ENCODE measurements at regions not wholly inside any gene's neighbourhood (a gene's known extent, or its start where the extent isn't known, plus 50 kb on each side); places are given as distances from the start of the nearest gene placed in this dataset.

GRCh38 chr5:126016256-126016655 lies 407.0 kb upstream of the GRAMD2B start (continued):
- TF ChIP-seq MAF1 (CRISPR knock-in tag; IDR thresholded peaks at IDR 0.05; ENCODE audit: borderline replicate concordance): no peak
- TF ChIP-seq SIN3B (IDR thresholded peaks at IDR 0.05; ENCODE audit: low read length): no peak
- TF ChIP-seq, protein P1, sequence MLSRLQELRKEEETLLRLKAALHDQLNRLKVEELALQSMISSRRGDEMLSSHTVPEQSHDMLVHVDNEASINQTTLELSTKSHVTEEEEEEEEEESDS (CRISPR knock-in tag; IDR thresholded peaks at IDR 0.05; ENCODE audit: borderline replicate concordance): no peak
- no peak for TF ChIP-seq ZNF552 (CRISPR knock-in tag; IDR thresholded peaks at IDR 0.05; ENCODE audit: borderline replicate concordance)
- TF ChIP-seq RBAK (CRISPR knock-in tag; IDR thresholded peaks at IDR 0.05): no peak

DNA sequence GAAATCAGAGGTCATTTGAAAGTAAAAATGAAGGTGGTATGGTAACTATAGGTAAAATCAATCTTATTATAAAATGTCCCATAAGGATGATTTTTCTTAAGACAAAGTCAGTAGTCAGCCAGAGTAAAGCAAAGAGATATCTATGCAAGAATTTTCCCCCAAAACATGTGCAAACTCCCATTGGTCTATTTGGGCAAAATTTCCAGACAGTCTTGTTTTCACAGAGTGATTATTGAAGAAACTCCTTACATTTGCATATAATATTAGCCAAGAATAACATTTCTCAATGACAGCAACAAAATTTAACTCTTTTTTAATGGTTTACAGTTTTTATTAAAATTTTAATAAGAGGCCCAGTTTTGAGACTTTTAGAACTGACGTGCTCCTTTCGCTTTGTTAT lies 406.1 kb upstream of the GRAMD2B start:
- no peak overlapping the region for H3K4me2 ChIP-seq (ENCODE audit: low read depth, low read length)
- ATAC-seq: no peak
- H3K9ac ChIP-seq (ENCODE audit: insufficient read depth, low read depth, low read length): no peak overlapping the region
- H3K79me2 ChIP-seq (ENCODE audit: insufficient read depth, low read length): no peaks in the 10 kb centered on the region
- no peak for TF ChIP-seq FOXC1 (CRISPR knock-in tag; IDR thresholded peaks at IDR 0.05; ENCODE audit: borderline replicate concordance)
- no peak for TF ChIP-seq ZNF558 (CRISPR knock-in tag; IDR thresholded peaks at IDR 0.05; ENCODE audit: borderline replicate concordance)
- no peak for TF ChIP-seq SRSF9 (IDR thresholded peaks at IDR 0.05; ENCODE audit: borderline replicate concordance, insufficient read depth, low read depth, low read length, poor library complexity, severe bottlenecking)
- no peak for TF ChIP-seq ZNF660 (CRISPR knock-in tag; IDR thresholded peaks at IDR 0.05; ENCODE audit: borderline replicate concordance, low read depth)
- TF ChIP-seq REL (CRISPR knock-in tag; conservative IDR thresholded peaks at IDR 0.05): no peak
- no peak for TF ChIP-seq MTA3 (CRISPR knock-in tag; IDR thresholded peaks at IDR 0.05)
- no peak for TF ChIP-seq ZNF782 (CRISPR knock-in tag; IDR thresholded peaks at IDR 0.05; ENCODE audit: borderline replicate concordance)
- TF ChIP-seq ZNF430 (CRISPR knock-in tag; IDR thresholded peaks at IDR 0.05): no peak
- no peak for TF ChIP-seq ZNF496 (CRISPR knock-in tag; IDR thresholded peaks at IDR 0.05; ENCODE audit: insufficient replicate concordance)
- no peak for TF ChIP-seq ZBTB7A (CRISPR knock-in tag; IDR thresholded peaks at IDR 0.05)
- TF ChIP-seq, protein P2, sequence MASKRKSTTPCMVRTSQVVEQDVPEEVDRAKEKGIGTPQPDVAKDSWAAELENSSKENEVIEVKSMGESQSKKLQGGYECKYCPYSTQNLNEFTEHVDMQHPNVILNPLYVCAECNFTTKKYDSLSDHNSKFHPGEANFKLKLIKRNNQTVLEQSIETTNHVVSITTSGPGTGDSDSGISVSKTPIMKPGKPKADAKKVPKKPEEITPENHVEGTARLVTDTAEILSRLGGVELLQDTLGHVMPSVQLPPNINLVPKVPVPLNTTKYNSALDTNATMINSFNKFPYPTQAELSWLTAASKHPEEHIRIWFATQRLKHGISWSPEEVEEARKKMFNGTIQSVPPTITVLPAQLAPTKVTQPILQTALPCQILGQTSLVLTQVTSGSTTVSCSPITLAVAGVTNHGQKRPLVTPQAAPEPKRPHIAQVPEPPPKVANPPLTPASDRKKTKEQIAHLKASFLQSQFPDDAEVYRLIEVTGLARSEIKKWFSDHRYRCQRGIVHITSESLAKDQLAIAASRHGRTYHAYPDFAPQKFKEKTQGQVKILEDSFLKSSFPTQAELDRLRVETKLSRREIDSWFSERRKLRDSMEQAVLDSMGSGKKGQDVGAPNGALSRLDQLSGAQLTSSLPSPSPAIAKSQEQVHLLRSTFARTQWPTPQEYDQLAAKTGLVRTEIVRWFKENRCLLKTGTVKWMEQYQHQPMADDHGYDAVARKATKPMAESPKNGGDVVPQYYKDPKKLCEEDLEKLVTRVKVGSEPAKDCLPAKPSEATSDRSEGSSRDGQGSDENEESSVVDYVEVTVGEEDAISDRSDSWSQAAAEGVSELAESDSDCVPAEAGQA (IDR thresholded peaks at IDR 0.05; ENCODE audit: low read depth): no peak
- TF ChIP-seq, protein P2 (CRISPR knock-in tag; IDR thresholded peaks at IDR 0.05; ENCODE audit: borderline replicate concordance): no peak
- no peak for TF ChIP-seq CAMTA2 (CRISPR knock-in tag; IDR thresholded peaks at IDR 0.05; ENCODE audit: borderline replicate concordance)
- no peak for TF ChIP-seq DNMT1 (CRISPR knock-in tag; IDR thresholded peaks at IDR 0.05)
- TF ChIP-seq KLF16 (CRISPR knock-in tag; IDR thresholded peaks at IDR 0.05): no peak
- no peak overlapping the region for H3K4me3 ChIP-seq (replicated peaks in 1 of 3; ENCODE audit: insufficient read depth in 1 of 3, low read depth in 2 of 3, low read length in 3 of 3)
- H3K9me3 ChIP-seq (ENCODE audit: low read length): no peaks in the 10 kb centered on the region
- in situ Hi-C loops (cut with HindIII; ENCODE audit: extremely low pct_ligation_motif_present, low pct_unique_long_range_greater_than_20kb) (no loop called here), intact Hi-C loops (cut with micrococcal nuclease; ENCODE audit: unreplicated experiment) (no loop called here)
- CTCF ChIA-PET (ENCODE audit: low intra/inter-chr PET ratio, low total read pairs): no interaction called here
- H4K20me1 ChIP-seq (ENCODE audit: insufficient read depth, low read length): no peaks in the 10 kb centered on the region
- DNase-seq (ENCODE audit: low spot score): no peak
- H3K36me3 ChIP-seq (replicated peaks in 1 of 2; ENCODE audit: control insufficient read depth in 1 of 2, insufficient read depth in 2 of 2, low read length in 2 of 2): no peaks in the 10 kb centered on the region
- H2AFZ ChIP-seq (ENCODE audit: low read length): no peak overlapping the region
- 39% methylated on average over 2 of the region's 2 CpGs for WGBS (ENCODE audit: low lambda C conversion rate)
- no peaks in the 10 kb centered on the region for H3K27me3 ChIP-seq (ENCODE audit: control insufficient read depth in 1 of 2, insufficient read depth in 2 of 2, low read length in 2 of 2)
- no peak for FAIRE-seq
- no peak overlapping the region for H3K27ac ChIP-seq (ENCODE audit: extremely low read length, insufficient read depth, low read length)
- BruUV-seq (replicated peaks): no TSS peak
- no peaks in the 10 kb centered on the region for H3K4me1 ChIP-seq (ENCODE audit: insufficient read depth, low read length)
- POLR2A ChIA-PET: no interaction called here

Data from HepG2 (cell line).